HL-60 (cell line): ENCODE measurements at regions not wholly inside any gene's neighbourhood (a gene's known extent, or its start where the extent isn't known, plus 50 kb on each side); places are given as distances from the start of the nearest gene placed in this dataset.

Source experiments
- CTCF ChIP-seq: IDR thresholded peaks from one replicate; pipeline ENCODE4 v1.5.1; 2011; ENCODE audit warnings: low read length, control low read depth, inconsistent platforms; ENCODE audit not compliant: insufficient read depth
- POLR2AphosphoS5 ChIP-seq: IDR thresholded peaks from 2 replicates; pipeline ENCODE4 v1.6.1; 2012; ENCODE audit warnings: low read depth
- REST ChIP-seq: IDR thresholded peaks from 2 replicates; pipeline ENCODE4 v1.6.1; 2012; ENCODE audit warnings: low read depth; ENCODE audit not compliant: insufficient replicate concordance
- SPI1 ChIP-seq: IDR thresholded peaks from 2 replicates; pipeline ENCODE4 v1.6.1; 2012; ENCODE audit warnings: low read depth, mild to moderate bottlenecking, borderline replicate concordance

- TF ChIP-seq CTCF, result no peak
- no peak for TF ChIP-seq REST
- TF ChIP-seq SPI1, result no peak
- TF ChIP-seq POLR2AphosphoS5, result no peak
These were observed 389.5 kb downstream of the CBLN4 start for GRCh38 chr20:55615818-55616217.
